NB4 (cell line): ENCODE measurements at regions not wholly inside any gene's neighbourhood (a gene's known extent, or its start where the extent isn't known, plus 50 kb on each side); places are given as distances from the start of the nearest gene placed in this dataset.
A peak's percentile ranks its signal among the peaks of the same experiment; 100 is the strongest.

Experiments used
- DNase-seq: peaks from one replicate; pipeline ENCODE4 v3.0.0; 2010; ENCODE audit warnings: low read depth
- H3K4me3 ChIP-seq: one replicate; pipeline ENCODE4 v1.5.1; 2011; ENCODE audit warnings: mild to moderate bottlenecking, low read depth, low read length, moderate library complexity
- MYC ChIP-seq: IDR thresholded peaks from 2 replicates; pipeline ENCODE4 v1.6.1; 2011; ENCODE audit warnings: low read depth, low read length
- POLR2A ChIP-seq: IDR thresholded peaks from 2 replicates; pipeline ENCODE4 v1.6.1; 2011; ENCODE audit warnings: mild to moderate bottlenecking; ENCODE audit not compliant: insufficient read length; ENCODE audit errors: extremely low read depth
- TF ChIP-seq, protein P1 (sequence below): IDR thresholded peaks from 2 replicates; pipeline ENCODE4 v1.6.1; 2011; ENCODE audit warnings: low read depth, low read length
- TF ChIP-seq, protein P2 (sequence below): IDR thresholded peaks from one replicate; pipeline ENCODE4 v1.5.1; 2012; ENCODE audit warnings: low read depth, low read length

DNA sequence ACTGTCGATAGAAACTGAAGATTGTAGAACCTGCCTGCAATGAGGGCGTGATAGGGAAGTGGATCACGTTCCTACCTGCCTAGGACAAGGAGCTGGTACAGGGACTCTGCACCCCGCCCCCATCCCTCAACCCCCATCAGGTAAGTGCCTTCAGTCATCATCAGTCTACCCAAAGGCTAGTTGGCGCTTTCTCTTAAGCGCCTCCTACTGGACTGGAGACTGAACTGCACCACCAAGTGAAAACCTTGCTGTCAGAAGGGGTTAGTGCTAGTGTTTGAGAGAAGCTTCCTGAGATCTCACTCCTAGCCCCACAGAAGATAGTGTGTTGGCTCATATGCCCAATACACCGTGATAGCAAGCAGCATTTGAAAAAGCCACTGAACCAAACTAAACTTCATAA is 706.5 kb upstream of the MAN1A1 start:
- peak; percentile 32 for DNase-seq
- no peak overlapping the region for H3K4me3 ChIP-seq
- TF ChIP-seq, protein P1, sequence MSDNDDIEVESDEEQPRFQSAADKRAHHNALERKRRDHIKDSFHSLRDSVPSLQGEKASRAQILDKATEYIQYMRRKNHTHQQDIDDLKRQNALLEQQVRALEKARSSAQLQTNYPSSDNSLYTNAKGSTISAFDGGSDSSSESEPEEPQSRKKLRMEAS, result no peak
- TF ChIP-seq, protein P2, sequence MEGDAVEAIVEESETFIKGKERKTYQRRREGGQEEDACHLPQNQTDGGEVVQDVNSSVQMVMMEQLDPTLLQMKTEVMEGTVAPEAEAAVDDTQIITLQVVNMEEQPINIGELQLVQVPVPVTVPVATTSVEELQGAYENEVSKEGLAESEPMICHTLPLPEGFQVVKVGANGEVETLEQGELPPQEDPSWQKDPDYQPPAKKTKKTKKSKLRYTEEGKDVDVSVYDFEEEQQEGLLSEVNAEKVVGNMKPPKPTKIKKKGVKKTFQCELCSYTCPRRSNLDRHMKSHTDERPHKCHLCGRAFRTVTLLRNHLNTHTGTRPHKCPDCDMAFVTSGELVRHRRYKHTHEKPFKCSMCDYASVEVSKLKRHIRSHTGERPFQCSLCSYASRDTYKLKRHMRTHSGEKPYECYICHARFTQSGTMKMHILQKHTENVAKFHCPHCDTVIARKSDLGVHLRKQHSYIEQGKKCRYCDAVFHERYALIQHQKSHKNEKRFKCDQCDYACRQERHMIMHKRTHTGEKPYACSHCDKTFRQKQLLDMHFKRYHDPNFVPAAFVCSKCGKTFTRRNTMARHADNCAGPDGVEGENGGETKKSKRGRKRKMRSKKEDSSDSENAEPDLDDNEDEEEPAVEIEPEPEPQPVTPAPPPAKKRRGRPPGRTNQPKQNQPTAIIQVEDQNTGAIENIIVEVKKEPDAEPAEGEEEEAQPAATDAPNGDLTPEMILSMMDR, result peak; percentile 82

DNA sequence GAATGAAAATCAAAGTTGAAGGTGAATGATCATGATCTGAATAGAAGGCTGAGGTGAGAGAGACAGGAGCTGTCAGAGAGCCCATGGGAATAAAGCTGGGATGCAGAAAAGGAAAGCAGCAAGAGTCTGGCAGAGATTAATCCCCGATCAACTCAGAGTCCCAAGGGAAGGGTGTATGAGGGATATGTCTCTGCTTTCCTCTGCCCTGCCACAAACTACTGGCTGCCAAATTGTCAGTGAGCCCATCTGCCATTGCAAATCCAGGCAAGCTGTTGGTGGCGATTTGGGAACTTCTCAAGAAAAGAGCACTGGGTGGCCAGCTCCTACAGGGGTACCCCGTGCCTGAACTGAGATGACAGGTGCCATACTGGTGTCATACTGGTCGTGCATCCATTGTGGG is 705.5 kb upstream of the MAN1A1 start:
- TF ChIP-seq, protein P2, result no peak
- TF ChIP-seq POLR2A (no peak), MYC (no peak)
- TF ChIP-seq, protein P1, result no peak
- no peak for DNase-seq
- no peak overlapping the region for H3K4me3 ChIP-seq

DNA sequence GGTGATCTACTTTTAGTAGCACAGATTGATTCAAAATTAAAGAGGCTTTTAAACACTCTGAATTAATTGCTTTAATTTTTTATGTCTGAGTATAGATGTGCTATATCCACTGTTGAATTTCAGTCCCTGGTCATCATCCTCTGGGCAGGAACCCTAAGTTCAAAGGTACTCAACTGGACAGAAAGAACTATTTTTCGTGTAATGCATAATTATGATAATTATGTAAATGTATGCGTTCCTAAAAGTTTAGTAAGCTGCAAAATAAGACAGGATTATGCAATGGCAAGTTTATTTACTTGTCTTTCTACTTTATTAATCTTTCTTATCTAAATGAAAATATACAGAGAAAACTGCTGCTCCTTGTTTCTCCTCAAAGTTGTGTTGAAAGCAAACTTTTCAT is 690.1 kb upstream of the MAN1A1 start:
- no peak overlapping the region for H3K4me3 ChIP-seq
- TF ChIP-seq, protein P2, result no peak
- TF ChIP-seq POLR2A (no peak), MYC (no peak)
- TF ChIP-seq, protein P1, result no peak
- no peak for DNase-seq

DNA sequence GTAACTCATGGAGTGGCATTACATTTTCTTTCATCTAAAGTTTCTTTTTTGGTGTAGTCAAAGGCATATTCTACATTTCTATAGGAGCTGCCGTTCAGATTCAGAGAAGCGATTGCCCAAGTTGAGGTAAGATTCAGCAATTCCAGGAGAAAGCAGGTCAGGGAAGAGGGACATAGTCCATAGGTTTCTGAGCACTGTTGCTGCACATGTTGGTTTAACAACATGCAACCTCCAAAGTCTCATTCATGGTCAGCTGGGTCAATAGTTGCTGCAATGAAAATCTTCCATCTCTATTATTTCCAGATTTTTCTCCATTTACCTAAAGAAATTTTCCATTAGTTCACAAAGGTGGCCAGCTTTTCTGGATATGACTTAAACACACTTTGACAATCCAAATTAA is 682.3 kb upstream of the MAN1A1 start:
- TF ChIP-seq, protein P1, result no peak
- TF ChIP-seq POLR2A (no peak), MYC (no peak)
- TF ChIP-seq, protein P2, result no peak

GRCh38 chr6:120026791-120027190 is 677.2 kb upstream of the MAN1A1 start:
- TF ChIP-seq, protein P2, result no peak
- TF ChIP-seq, protein P1, result no peak
- TF ChIP-seq MYC, result no peak
- TF ChIP-seq POLR2A, result no peak
- DNase-seq, result no peak
- no peak overlapping the region for H3K4me3 ChIP-seq

More for the DNA sequence above, 682.3 kb upstream of the MAN1A1 start:
- H3K4me3 ChIP-seq, result no peak overlapping the region
- no peak for DNase-seq

GRCh38 chr6:120010075-120010474 is 660.5 kb upstream of the MAN1A1 start:
- no peak for DNase-seq

More at GRCh38 chr6:120010075-120010474, 660.5 kb upstream of the MAN1A1 start:
- TF ChIP-seq POLR2A (no peak), MYC (no peak)
- TF ChIP-seq, protein P1, result no peak
- TF ChIP-seq, protein P2, result no peak
- no peak overlapping the region for H3K4me3 ChIP-seq
